GM19328 (cell line): ENCODE measurements at regions not wholly inside any gene's neighbourhood (a gene's known extent, or its start where the extent isn't known, plus 50 kb on each side); places are given as distances from the start of the nearest gene placed in this dataset.
"Not testable (repeated sequence)": the region's sequence is repeated elsewhere in the genome, so short reads cannot be mapped to it uniquely, and the experiment has no call there.

ENCODE experiments used
- ATAC-seq: cut with Tn5 transposase; IDR thresholded peaks from one replicate; pipeline ENCODE4 v1.9.1; 2021; ENCODE audit warnings: mild to moderate bottlenecking, moderate library complexity; ENCODE audit not compliant: unreplicated experiment

- ATAC-seq: no peak
Observed at GRCh38 chr3:145915787-145916186, 245.2 kb downstream of the PLOD2 start.

- ATAC-seq: not testable (repeated sequence)
Observed at GRCh38 chr3:145927736-145928135, 233.2 kb downstream of the PLOD2 start.

DNA sequence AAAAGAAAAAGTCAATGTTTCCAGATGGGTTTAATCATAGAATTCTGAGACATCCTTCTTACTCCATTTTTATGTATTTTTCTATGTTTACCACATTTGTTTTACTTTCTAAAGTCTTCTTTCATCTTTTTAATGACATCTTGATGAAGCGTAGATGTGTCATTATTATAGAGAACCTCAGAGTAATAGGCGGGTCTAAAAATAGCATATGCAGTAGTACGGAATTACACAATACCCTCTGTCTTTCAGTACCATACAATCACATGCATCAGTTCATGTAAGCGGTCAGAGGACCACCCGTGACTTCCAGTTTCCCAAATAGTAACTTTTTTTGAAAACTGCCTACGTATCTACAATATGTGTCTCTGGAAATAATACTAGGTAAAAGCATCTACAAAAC, 224.0 kb downstream of the PLOD2 start:
- no peak for ATAC-seq

GRCh38 chr3:145939431-145939830, 221.6 kb downstream of the PLOD2 start:
- no peak for ATAC-seq

DNA sequence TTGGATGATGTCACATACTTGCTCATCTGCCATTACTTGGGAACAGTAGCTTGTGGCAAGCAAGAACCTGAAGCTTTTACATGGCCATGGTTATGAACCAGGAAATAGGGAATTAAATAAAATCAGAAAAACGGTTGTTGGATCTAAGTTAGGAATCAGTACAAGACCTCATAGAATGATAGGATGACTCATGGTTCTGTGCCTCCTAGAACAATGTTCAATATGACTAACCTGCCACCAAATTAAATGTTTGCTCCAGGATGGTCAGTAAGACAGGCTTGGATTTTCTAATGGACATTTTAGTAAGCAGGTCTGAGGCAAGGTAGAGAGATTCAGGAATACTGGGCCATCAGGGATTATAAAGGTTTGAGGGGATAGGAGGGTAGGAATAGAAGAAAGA, 218.9 kb downstream of the PLOD2 start:
- no peak for ATAC-seq

- no peak for ATAC-seq
Observed at GRCh38 chr3:145943952-145944351, 217.0 kb downstream of the PLOD2 start.

DNA sequence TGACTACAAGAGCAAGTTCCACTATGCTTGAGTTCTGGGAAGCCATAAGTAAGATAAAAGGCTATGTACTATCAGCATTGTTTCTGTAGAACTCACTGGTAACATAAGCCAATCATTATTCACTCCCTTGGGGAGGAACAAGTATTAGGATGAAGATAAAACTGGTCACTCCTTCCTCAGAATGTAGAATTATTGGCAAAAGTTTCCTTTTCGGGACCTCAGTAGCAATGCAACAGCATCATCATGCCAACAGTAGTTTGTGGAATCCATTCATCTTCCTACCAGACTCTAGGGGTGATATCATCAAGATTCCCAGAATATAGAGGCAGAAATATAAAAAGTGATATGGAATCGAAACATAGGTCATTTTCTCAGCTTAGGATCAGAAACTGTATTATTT, 209.5 kb downstream of the PLOD2 start:
- no peak for ATAC-seq

DNA sequence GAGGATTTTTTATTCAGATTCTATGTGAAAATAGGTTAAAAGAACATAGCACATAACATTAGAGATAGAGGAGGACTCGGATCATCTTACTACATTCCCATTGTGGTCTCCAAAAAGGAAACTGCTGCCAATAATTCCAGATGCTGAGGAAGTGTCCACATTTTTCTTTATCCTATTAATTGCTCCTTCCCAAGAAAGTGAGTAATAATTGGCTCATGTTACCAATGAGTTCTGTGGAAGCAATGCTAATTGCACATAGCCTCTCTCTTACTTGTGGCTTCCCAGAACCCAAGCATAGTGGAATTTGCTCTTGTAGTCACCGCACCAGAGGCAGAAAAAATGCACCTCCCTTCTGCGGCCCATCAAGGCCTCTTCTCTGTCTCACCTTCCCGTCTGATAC, 208.4 kb downstream of the PLOD2 start:
- ATAC-seq: no peak

DNA sequence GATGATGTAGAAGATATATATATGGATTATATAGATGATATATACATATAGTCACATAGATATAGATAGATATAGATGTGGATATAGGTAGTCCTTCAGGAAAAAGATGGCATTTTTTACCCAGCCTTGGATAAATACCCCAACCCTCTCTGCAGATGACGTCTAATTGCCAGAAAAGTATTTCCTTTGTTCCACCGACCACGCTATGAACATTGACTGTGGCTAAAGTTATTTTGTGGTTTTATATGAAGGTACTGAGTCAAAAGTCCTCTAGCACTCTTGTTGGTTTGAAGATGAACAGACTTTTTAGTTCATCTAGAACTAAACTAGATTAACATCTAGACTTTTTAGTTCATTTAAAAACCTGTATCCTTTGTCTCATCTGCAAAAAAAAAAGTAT, 207.7 kb downstream of the PLOD2 start:
- ATAC-seq: no peak

GRCh38 chr3:145959457-145960088, 201.4 kb downstream of the PLOD2 start:
- ATAC-seq: no peak

- no peak for ATAC-seq
Observed at GRCh38 chr3:145963111-145963510, 197.9 kb downstream of the PLOD2 start.

- ATAC-seq: no peak
Observed at GRCh38 chr3:145967043-145967442, 193.9 kb downstream of the PLOD2 start.

DNA sequence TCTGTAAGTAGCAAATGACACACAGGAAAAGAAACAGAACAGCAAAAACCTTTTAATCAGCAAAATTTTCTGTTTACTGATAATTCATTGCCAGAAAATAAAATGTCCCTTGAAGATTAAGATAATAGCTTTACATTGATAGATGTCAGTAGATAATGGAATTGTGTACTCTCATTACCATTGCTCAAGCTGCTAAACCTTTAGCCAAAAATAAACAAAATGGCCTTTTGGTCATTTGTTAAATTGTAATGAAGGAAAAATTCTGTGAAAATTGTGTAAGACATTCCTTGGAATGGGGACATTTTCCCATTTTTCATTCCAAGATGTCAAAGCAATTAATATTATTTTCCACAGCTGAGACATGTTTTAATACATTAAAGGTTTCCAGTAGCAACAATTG, 189.8 kb downstream of the PLOD2 start:
- no peak for ATAC-seq

GRCh38 chr3:145972851-145973250, 188.1 kb downstream of the PLOD2 start:
- no peak for ATAC-seq

DNA sequence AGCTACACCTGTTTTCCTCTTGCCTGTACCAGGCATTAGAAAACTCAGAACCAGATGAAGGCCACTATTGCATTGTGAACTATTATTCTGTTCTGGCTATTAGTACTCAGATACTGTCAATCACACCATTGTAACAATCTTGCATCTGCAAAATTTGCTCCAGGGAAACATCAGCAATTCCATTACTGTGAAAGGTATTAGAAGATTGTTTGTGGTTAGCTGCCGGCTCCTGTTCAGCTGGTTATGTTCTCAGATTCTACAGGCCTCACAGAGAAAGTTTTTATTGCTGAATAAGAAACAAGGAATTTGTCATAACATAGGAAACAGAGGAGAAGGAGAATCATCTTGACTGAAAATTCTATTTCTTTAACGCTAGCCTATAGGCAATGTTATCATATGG, 179.9 kb downstream of the PLOD2 start:
- ATAC-seq: no peak

DNA sequence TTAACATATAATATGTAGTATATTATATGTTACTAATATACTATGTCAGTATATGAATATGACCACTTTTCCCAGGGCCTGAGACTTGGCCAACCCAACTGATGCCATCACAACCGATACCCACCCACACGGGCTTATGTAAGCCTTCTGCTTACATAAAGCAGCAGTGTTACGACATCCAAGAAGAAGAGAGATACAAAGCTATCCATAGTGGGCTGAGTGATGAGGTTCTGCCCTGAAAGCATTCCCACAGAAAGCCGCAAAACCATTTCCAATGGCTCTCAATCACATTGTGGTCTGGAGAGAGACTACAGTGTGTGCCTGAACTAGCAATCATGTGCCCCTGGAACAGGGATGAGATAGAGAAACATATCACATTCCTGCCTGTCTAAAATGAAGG, 177.9 kb downstream of the PLOD2 start:
- ATAC-seq: no peak
